ENCODE measurements at regions not wholly inside any gene's neighbourhood (a gene's known extent, or its start where the extent isn't known, plus 50 kb on each side); places are given as distances from the start of the nearest gene placed in this dataset.

- no peak for TF ChIP-seq ZFX (IDR thresholded peaks at IDR 0.05; ENCODE audit: borderline replicate concordance)
- TF ChIP-seq CTCF (IDR thresholded peaks at IDR 0.05), result no peak
- no peak overlapping the region for H3K27ac ChIP-seq
These were observed 278.5 kb upstream of the ZNF717 start for GRCh38 chr3:76063811-76064210.

- TF ChIP-seq CTCF (IDR thresholded peaks at IDR 0.05) (no peak), ZFX (IDR thresholded peaks at IDR 0.05; ENCODE audit: borderline replicate concordance) (no peak)
- no peak overlapping the region for H3K27ac ChIP-seq
These were observed 280.6 kb upstream of the ZNF717 start for GRCh38 chr3:76065964-76066363.

GRCh38 chr3:76078101-76078500, 292.8 kb upstream of the ZNF717 start:
- H3K27ac ChIP-seq, result no peak overlapping the region
- TF ChIP-seq ZFX (IDR thresholded peaks at IDR 0.05; ENCODE audit: borderline replicate concordance) (no peak), CTCF (IDR thresholded peaks at IDR 0.05) (no peak)

- no peak overlapping the region for H3K27ac ChIP-seq
- TF ChIP-seq ZFX (IDR thresholded peaks at IDR 0.05; ENCODE audit: borderline replicate concordance), result no peak
- TF ChIP-seq CTCF (IDR thresholded peaks at IDR 0.05), result no peak
These were observed 298.6 kb upstream of the ZNF717 start for GRCh38 chr3:76083992-76084391.

- TF ChIP-seq CTCF (IDR thresholded peaks at IDR 0.05) (no peak), ZFX (IDR thresholded peaks at IDR 0.05; ENCODE audit: borderline replicate concordance) (no peak)
- no peak overlapping the region for H3K27ac ChIP-seq
These were observed 310.7 kb upstream of the ZNF717 start for GRCh38 chr3:76096036-76096435.

GRCh38 chr3:76096836-76097588, 311.7 kb upstream of the ZNF717 start:
- TF ChIP-seq ZFX (IDR thresholded peaks at IDR 0.05; ENCODE audit: borderline replicate concordance), result no peak
- no peak for TF ChIP-seq CTCF (IDR thresholded peaks at IDR 0.05)
- H3K27ac ChIP-seq, result no peak overlapping the region

- no peak for TF ChIP-seq CTCF (IDR thresholded peaks at IDR 0.05)
- TF ChIP-seq ZFX (IDR thresholded peaks at IDR 0.05; ENCODE audit: borderline replicate concordance), result no peak
- no peak overlapping the region for H3K27ac ChIP-seq
These were observed 312.2 kb upstream of the ZNF717 start for GRCh38 chr3:76097589-76097969.
